ENCODE measurements at regions not wholly inside any gene's neighbourhood (a gene's known extent, or its start where the extent isn't known, plus 50 kb on each side); places are given as distances from the start of the nearest gene placed in this dataset.

DNA sequence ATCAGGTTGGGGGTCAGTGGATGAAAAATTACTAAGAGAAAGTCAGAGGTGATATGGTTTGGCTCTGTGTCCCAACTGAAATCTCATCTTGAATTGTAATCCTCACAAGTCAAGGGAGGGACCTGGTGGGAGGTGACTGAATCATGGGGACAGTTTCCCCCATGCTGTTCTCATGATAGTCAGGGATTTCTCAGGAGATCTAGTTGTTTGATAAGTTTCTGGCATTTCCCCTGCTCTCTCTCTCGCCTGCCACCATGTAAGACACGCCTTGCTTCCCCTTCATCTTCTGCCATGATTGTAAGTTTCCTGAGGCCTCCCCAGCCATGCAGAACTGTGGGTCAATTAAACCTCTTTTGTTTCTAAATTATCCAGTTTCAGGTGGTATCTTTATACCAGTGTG, 945.8 kb upstream of the CRIM1 start:
- Mint-ChIP-seq H3K27me3 (ENCODE audit: low read depth) (peaks cover 20% of the 10 kb centered on the region), H3K36me3 (ENCODE audit: low read depth) (no peaks in the 10 kb centered on the region), H3K27ac (ENCODE audit: unreplicated experiment) (no peak overlapping the region), H3K9me3 (ENCODE audit: low read depth) (no peaks in the 10 kb centered on the region), H3K4me3 (ENCODE audit: unreplicated experiment) (no peak overlapping the region), H3K4me1 (ENCODE audit: low read depth) (no peaks in the 10 kb centered on the region)
- DNase-seq (ENCODE audit: low spot score) = no peak
- TF ChIP-seq, protein P1, sequence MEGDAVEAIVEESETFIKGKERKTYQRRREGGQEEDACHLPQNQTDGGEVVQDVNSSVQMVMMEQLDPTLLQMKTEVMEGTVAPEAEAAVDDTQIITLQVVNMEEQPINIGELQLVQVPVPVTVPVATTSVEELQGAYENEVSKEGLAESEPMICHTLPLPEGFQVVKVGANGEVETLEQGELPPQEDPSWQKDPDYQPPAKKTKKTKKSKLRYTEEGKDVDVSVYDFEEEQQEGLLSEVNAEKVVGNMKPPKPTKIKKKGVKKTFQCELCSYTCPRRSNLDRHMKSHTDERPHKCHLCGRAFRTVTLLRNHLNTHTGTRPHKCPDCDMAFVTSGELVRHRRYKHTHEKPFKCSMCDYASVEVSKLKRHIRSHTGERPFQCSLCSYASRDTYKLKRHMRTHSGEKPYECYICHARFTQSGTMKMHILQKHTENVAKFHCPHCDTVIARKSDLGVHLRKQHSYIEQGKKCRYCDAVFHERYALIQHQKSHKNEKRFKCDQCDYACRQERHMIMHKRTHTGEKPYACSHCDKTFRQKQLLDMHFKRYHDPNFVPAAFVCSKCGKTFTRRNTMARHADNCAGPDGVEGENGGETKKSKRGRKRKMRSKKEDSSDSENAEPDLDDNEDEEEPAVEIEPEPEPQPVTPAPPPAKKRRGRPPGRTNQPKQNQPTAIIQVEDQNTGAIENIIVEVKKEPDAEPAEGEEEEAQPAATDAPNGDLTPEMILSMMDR (IDR thresholded peaks at IDR 0.05) = no peak

DNA sequence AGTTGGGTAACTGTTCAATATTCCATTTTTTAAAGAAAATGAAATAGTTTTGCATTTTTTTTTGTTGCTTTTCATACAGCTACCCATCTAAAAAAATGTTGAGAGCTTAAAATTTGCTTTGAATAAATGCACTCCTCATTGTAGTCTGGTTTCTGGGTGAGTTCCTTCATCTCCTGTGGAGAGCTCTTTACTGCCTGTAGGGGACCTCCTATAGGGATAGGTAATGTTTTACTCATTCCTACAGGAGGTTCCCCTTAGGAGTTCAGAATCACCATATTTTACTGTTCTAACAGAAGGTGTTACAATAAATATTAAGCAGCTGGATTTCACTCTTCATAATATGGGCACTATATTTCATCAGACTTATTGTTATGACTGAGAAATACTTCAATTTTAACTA, 947.3 kb upstream of the CRIM1 start:
- TF ChIP-seq, protein P1 (IDR thresholded peaks at IDR 0.05) = no peak
- no peak overlapping the region for H3K4me3 Mint-ChIP-seq (ENCODE audit: unreplicated experiment)
- H3K9me3 Mint-ChIP-seq (ENCODE audit: low read depth) = no peaks in the 10 kb centered on the region
- H3K36me3 Mint-ChIP-seq (ENCODE audit: low read depth) = no peaks in the 10 kb centered on the region
- no peak overlapping the region for H3K27ac Mint-ChIP-seq (ENCODE audit: unreplicated experiment)
- no peaks in the 10 kb centered on the region for H3K4me1 Mint-ChIP-seq (ENCODE audit: low read depth)
- peaks cover 25% of the 10 kb centered on the region for H3K27me3 Mint-ChIP-seq (ENCODE audit: low read depth)
- DNase-seq (ENCODE audit: low spot score) = no peak

DNA sequence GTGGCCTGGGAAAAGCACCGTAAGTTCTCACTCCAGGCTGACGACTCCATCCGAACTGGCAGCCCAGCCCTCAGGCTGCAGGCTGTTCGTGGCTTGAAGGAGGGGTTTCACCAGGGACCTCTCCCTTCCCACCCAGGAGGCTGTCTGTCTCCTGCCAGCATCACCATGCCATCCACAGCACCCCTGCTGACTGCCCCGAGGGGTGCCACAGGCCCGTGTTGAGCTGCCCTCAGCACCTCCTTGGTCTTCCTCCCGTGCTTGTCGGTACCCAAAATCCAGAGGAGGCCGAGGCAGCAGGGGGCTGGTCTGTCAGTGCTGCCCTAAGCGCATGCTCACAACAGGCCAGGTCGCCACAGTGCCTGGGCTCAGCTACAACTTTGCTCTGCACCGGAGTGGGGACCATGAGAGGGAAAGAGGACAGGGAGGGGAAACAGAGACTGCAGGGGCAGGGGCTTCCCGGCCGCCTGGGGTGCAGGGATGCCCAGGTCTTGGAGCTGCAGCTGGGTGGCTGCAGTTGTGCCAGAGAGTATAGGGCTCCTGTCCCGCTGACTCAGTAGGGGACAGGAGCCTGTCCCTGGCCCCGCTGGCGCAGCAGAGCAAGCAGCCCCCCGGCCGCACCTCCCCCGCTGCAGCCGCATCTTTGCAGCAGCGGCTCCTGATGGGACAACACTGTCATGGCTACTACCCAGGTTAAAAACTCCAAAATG, 963.7 kb upstream of the CRIM1 start:
- no peak for DNase-seq (ENCODE audit: low spot score)

DNA sequence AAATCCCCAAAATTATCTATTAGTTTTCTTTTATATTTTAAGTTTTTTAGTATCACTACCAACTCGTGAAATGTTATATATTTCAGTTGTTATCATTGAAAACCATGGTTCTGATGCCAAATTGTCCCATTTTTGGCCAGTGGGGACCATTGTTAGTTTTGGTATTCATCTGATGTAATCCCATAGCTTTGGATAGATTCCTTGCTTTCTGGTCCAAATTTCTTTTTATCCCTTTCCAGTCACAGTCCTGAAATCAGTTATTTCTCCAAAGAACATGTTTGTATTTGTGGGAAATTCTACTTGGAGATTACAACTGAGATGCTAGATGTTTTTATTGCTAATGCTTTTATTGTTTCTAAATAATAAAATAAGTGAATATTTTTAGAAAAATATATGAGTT, 976.8 kb upstream of the CRIM1 start:
- DNase-seq (ENCODE audit: low spot score) = no peak
- H3K27ac Mint-ChIP-seq (ENCODE audit: unreplicated experiment) = no peak overlapping the region
- H3K4me1 Mint-ChIP-seq (ENCODE audit: low read depth) = no peaks in the 10 kb centered on the region
- H3K27me3 Mint-ChIP-seq (ENCODE audit: low read depth) = peaks cover 32% of the 10 kb centered on the region
- no peaks in the 10 kb centered on the region for H3K9me3 Mint-ChIP-seq (ENCODE audit: low read depth)
- no peaks in the 10 kb centered on the region for H3K36me3 Mint-ChIP-seq (ENCODE audit: low read depth)
- TF ChIP-seq, protein P1 (IDR thresholded peaks at IDR 0.05) = no peak
- H3K4me3 Mint-ChIP-seq (ENCODE audit: unreplicated experiment) = no peak overlapping the region

More for the DNA sequence above, 963.7 kb upstream of the CRIM1 start:
- H3K4me1 Mint-ChIP-seq (ENCODE audit: low read depth) = no peaks in the 10 kb centered on the region
- TF ChIP-seq, protein P1 (IDR thresholded peaks at IDR 0.05) = no peak
- no peak overlapping the region for H3K27ac Mint-ChIP-seq (ENCODE audit: unreplicated experiment)
- peaks cover 12% of the 10 kb centered on the region for H3K27me3 Mint-ChIP-seq (ENCODE audit: low read depth)
- no peak overlapping the region for H3K4me3 Mint-ChIP-seq (ENCODE audit: unreplicated experiment)
- H3K9me3 Mint-ChIP-seq (ENCODE audit: low read depth) = no peaks in the 10 kb centered on the region
- peaks cover under 1% of the 10 kb centered on the region for H3K36me3 Mint-ChIP-seq (ENCODE audit: low read depth)

DNA sequence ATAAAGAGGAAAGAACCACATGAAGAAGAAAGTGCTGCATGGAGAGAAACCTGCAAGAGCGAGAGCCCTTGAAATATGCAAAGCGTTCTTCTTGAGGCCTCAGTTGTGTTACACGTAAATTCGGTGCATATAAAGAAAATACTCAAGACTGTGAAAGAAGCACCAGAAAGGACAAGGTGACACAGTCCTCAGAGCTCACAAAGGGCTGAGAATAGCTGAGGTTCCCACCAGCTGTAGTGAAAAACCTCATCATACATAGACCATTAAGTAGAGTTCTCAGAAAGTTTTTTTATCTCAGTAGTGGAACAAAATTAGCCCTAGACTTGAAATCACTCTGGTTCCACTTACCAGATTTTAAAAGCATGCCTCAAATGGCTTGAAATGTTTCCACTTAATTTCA, 980.7 kb upstream of the CRIM1 start:
- Mint-ChIP-seq H3K27ac (ENCODE audit: unreplicated experiment) (no peak overlapping the region), H3K4me3 (ENCODE audit: unreplicated experiment) (no peak overlapping the region), H3K36me3 (ENCODE audit: low read depth) (no peaks in the 10 kb centered on the region), H3K27me3 (ENCODE audit: low read depth) (peaks cover 33% of the 10 kb centered on the region), H3K9me3 (ENCODE audit: low read depth) (peaks cover 4% of the 10 kb centered on the region), H3K4me1 (ENCODE audit: low read depth) (peaks cover under 1% of the 10 kb centered on the region)
- TF ChIP-seq, protein P1 (IDR thresholded peaks at IDR 0.05) = no peak
- DNase-seq (ENCODE audit: low spot score) = no peak
